GM10248 (cell line): ENCODE measurements at regions not wholly inside any gene's neighbourhood (a gene's known extent, or its start where the extent isn't known, plus 50 kb on each side); places are given as distances from the start of the nearest gene placed in this dataset.
A peak's percentile ranks its signal among the peaks of the same experiment; 100 is the strongest.
"Not testable (repeated sequence)": the region's sequence is repeated elsewhere in the genome, so short reads cannot be mapped to it uniquely, and the experiment has no call there.

Experiments
- CTCF ChIA-PET: fragments of 300-600 bp; sonication (Branson Sonifier 250); formaldehyde crosslinking; extraction: SDS; loops from one replicate; lab custom pipeline; 2021; ENCODE audit warnings: antibody characterized with exemption; lab: Yijun Ruan, JAX
- POLR2A ChIA-PET: fragments of 350-650 bp; sonication (Branson Sonifier 250); formaldehyde crosslinking; extraction: SDS; loops from one replicate; lab custom pipeline; 2020; ENCODE audit warnings: antibody characterized with exemption; lab: Yijun Ruan, JAX
- DNase-seq: peaks from one replicate; pipeline ENCODE4 v3.0.0; 2012; ENCODE audit errors: extremely low spot score
- TF ChIP-seq, protein P1 (sequence below): IDR thresholded peaks from 2 replicates; pipeline ENCODE4 v1.5.1; 2012; ENCODE audit warnings: mild to moderate bottlenecking, low read depth; ENCODE audit errors: extremely low read depth, missing control alignments, control extremely low read depth

DNA sequence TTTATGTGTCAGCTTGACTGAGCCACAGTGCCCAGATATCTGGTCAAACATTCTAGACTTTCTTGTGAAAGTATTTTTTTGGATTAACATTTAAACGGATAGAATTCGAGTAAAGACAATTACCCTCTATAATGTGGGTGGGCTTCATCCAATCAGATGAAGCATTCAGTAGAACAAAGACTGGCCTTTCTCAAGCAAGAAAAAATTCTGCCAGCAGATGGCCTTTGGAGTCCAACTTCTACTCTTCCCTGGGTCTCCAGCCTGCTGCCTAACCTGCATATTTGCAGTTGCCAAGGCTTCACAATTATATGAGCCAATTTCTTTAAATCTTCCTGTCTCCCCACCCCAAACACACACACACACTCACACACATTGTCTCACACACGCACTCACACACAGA lies 86.4 kb downstream of the MED10 start:
- DNase-seq, result no peak
- CTCF ChIA-PET, result interaction anchor here (1.5 kb wide), 1 partner anchor 11 kb away, joined by 5 read pairs; no protein-coding TSS in a partner anchor
- POLR2A ChIA-PET, result no interaction called here
- TF ChIP-seq, protein P1, sequence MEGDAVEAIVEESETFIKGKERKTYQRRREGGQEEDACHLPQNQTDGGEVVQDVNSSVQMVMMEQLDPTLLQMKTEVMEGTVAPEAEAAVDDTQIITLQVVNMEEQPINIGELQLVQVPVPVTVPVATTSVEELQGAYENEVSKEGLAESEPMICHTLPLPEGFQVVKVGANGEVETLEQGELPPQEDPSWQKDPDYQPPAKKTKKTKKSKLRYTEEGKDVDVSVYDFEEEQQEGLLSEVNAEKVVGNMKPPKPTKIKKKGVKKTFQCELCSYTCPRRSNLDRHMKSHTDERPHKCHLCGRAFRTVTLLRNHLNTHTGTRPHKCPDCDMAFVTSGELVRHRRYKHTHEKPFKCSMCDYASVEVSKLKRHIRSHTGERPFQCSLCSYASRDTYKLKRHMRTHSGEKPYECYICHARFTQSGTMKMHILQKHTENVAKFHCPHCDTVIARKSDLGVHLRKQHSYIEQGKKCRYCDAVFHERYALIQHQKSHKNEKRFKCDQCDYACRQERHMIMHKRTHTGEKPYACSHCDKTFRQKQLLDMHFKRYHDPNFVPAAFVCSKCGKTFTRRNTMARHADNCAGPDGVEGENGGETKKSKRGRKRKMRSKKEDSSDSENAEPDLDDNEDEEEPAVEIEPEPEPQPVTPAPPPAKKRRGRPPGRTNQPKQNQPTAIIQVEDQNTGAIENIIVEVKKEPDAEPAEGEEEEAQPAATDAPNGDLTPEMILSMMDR, result peak; percentile 26

DNA sequence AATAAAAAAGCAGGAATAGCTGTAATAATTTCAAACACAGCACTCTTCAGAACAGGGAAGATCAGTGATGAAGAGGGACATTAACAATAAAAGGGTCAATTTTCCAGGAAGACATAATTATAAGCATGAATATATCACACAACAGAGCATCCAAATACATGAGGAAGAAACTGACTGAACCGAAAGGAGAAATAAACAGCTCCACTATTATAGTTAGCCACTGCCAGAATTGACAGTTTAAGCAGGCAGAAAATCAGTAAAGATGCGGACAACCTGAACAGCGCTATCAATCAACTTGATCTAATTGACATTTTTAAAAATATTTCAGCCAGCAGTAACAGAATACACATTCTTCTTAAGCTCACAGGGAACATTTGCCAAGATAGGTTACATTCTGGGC lies 89.1 kb downstream of the MED10 start:
- ChIA-PET POLR2A (no interaction called here), CTCF (interaction anchor here (1.3 to 2.0 kb wide), 2 partner anchors 12 to 238 kb away, joined by 3 to 6 read pairs; no protein-coding TSS in a partner anchor)
- TF ChIP-seq, protein P1, result no peak
- DNase-seq, result no peak

DNA sequence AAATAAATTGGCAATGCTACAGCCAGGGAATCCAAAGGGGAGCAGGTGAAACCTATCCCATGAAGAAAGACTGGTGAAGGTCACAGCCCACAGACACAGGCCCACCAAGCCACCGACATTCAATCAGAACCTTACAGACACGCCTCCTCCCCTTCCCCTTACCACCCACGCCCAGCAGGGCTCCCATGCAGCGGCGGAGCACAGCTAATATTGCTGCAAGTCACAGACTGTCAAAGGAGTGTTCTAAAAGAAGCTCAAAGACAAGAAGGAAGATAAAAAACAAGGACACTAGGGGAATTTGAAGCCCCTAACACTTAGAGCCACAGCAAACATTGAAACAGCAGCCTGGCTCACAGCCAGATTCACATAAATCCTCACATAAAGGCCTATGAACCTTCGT lies 91.2 kb downstream of the MED10 start:
- no peak for DNase-seq
- POLR2A ChIA-PET, result no interaction called here
- CTCF ChIA-PET, result interaction anchor here (1.3 kb wide), 1 partner anchor 16 kb away, joined by 3 read pairs; no protein-coding TSS in a partner anchor
- TF ChIP-seq, protein P1, result no peak

DNA sequence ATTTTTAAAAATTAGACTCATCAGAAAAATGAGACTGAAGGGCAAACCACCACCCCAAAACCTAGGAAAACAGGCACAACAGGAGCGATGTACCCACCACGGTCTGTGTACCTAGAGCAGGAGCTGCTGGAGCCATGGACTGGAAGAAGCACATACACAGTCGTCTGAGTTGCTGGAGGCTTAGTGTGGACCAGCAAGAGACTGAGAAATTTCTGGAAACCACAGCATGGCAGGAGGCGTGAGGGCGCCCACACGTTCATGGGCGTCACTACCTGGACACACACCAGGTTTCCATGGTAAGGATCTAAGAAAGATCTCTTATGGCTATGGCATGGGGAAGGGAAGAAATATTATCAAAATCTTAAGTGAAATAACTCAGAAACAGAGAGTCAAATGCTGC lies 91.9 kb downstream of the MED10 start:
- ChIA-PET CTCF (interaction anchor here (1.3 kb wide), 1 partner anchor 15 kb away, joined by 3 read pairs; no protein-coding TSS in a partner anchor), POLR2A (no interaction called here)
- DNase-seq, result no peak
- TF ChIP-seq, protein P1, result no peak

DNA sequence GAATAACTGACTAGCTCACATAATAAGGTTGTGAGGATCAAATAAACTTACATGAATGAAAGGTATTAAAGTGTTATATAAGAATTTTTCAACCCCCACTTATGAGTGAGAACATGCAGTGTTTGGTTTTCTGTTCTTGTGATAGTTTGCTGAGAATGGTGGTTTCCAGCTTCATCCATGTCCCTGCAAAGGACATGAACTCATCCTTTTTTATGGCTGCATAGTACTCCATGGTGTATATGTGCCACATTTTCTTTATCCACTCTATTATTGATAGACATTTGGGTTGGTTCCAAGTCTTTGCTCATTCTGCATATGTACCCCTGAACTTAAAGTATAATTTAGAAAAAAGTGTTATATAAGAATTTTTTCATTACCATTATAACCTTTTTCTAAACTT lies 93.9 kb downstream of the MED10 start:
- POLR2A ChIA-PET, DNase-seq: not testable (repeated sequence)
- CTCF ChIA-PET, result interaction anchor here (1.5 kb wide), 1 partner anchor 11 kb away, joined by 6 read pairs; no protein-coding TSS in a partner anchor

DNA sequence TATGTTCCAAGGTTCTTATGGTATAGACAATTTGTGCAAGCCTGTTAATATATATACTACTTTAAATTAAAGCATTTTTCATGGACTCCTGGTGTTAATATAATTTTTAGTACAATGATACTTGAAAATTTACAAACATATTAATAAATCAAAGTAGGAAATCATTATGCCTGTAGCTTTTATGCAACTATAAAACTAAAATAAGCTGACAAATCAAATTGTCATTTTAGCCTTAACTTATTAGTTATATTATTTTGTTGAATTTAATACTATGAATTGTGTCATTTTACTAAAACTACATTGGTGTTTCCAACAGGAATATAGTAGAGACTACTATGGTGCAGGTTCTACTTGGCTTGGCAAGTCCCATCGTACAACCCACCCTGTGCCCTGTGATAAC lies 96.0 kb downstream of the MED10 start:
- no peak for DNase-seq
- CTCF ChIA-PET, result interaction anchor here (1.1 to 2.2 kb wide), 3 partner anchors 12 to 15 kb away, joined by 3 to 10 read pairs (median 4); no protein-coding TSS in a partner anchor
- TF ChIP-seq, protein P1, result no peak
- POLR2A ChIA-PET, result no interaction called here

DNA sequence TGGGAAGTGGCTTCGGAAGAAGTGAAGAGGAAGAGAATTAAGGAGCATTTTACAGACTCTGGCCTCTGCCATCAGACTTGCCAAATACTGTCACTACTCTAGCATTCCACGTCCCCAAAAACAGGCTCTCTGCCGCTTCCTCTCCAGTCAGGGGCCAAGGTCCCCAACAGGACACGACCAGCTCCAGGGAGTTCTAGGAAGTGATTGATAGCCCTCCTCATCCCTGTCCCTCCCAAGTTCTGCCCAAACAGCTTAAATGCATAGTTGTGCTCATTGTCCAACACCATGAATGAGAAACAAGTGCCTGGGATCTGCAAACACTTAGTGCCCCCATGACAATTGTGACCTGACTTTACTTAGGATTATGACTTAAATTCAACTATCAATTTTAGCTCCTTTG lies 96.5 kb downstream of the MED10 start:
- TF ChIP-seq, protein P1, result no peak
- no peak for DNase-seq
- ChIA-PET POLR2A (no interaction called here), CTCF (interaction anchor here (1.1 to 2.2 kb wide), 6 partner anchors 11 to 21 kb away, joined by 3 to 10 read pairs (median 5); no protein-coding TSS in a partner anchor)
